ENCODE measurements at regions not wholly inside any gene's neighbourhood (a gene's known extent, or its start where the extent isn't known, plus 50 kb on each side); places are given as distances from the start of the nearest gene placed in this dataset.

DNA sequence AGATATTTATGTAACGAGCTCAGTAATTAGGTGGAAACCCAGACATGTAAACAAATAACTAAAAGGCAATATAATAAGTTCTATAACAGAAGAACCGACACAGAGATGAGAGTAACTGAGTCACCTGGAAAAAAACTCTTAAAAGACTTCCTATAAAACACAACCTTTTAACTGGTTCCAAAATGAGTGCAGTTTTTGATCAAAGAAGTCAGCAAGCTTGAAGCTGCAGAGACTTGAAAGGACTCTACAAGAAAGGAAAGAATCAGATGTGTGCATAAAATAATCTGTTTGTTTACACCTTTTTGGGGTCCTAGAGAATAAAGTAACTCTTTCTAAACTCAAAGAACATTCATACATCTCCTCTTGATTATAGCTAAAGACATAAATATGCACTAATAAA, 560.4 kb upstream of the CCDC54 start:
- TF ChIP-seq, protein P1, sequence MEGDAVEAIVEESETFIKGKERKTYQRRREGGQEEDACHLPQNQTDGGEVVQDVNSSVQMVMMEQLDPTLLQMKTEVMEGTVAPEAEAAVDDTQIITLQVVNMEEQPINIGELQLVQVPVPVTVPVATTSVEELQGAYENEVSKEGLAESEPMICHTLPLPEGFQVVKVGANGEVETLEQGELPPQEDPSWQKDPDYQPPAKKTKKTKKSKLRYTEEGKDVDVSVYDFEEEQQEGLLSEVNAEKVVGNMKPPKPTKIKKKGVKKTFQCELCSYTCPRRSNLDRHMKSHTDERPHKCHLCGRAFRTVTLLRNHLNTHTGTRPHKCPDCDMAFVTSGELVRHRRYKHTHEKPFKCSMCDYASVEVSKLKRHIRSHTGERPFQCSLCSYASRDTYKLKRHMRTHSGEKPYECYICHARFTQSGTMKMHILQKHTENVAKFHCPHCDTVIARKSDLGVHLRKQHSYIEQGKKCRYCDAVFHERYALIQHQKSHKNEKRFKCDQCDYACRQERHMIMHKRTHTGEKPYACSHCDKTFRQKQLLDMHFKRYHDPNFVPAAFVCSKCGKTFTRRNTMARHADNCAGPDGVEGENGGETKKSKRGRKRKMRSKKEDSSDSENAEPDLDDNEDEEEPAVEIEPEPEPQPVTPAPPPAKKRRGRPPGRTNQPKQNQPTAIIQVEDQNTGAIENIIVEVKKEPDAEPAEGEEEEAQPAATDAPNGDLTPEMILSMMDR (IDR thresholded peaks at IDR 0.05; ENCODE audit: borderline replicate concordance, insufficient read depth, low read depth, low read length): no peak
- H3K4me3 ChIP-seq (ENCODE audit: low read depth, low read length): no peak overlapping the region

- TF ChIP-seq, protein P1 (IDR thresholded peaks at IDR 0.05; ENCODE audit: borderline replicate concordance, insufficient read depth, low read depth, low read length): no peak
These were observed 559.5 kb upstream of the CCDC54 start for GRCh38 chr3:106817706-106818105.

GRCh38 chr3:106819440-106819839, 557.8 kb upstream of the CCDC54 start:
- TF ChIP-seq, protein P1 (IDR thresholded peaks at IDR 0.05; ENCODE audit: borderline replicate concordance, insufficient read depth, low read depth, low read length): no peak
- H3K4me3 ChIP-seq (ENCODE audit: low read depth, low read length): no peak overlapping the region

More at GRCh38 chr3:106817706-106818105, 559.5 kb upstream of the CCDC54 start:
- H3K4me3 ChIP-seq (ENCODE audit: low read depth, low read length): no peak overlapping the region

DNA sequence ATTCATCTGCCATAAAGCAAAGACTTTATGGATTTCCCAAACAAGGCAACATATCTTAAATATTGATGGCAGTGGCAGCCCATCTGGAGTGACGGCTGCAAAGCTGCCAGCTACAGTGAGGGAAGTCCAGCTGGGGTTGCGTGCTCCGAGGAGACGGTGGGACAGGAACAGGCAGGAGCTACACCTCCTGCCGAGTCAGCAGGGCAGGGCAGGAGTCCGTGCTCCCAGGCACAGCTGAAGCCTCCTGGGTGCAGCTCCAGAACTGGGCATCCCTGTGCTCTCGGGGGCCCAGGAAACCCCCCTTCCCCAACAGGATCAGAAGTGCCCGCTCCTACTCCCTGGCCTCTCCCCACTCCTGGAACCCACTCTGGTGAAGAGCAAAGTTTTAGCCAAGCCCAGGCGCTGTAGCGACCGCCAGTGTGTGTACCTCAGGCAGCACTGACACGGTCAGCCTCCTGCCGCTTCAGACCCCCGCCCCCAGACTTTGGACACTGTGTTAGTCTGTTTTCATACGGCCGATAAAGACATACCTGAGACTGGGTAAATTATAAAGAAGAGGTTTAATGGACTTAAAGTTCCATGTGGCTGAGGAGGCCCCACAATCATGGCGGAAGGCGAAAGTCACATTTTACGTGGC, 556.4 kb upstream of the CCDC54 start:
- TF ChIP-seq, protein P1 (IDR thresholded peaks at IDR 0.05; ENCODE audit: borderline replicate concordance, insufficient read depth, low read depth, low read length): no peak

DNA sequence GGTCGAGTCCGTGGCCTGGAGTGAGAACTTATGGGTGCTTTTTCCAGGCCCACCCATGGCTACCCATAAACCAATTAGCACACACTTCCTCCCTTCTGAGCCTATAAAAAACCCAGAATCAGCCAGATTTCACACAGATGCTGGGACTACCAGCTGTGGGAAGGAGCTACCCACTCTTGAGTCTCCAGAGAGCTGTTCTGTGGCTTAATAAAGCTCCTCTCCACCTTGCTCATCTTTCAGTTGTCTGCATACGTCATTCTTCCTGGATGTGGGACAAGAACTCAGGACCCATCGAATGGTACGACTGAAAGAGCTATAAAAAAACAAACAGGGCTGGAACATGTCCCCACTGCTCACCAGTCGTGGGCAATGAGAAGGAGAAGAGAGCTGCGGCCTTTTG, 555.4 kb upstream of the CCDC54 start:
- H3K4me3 ChIP-seq (ENCODE audit: low read depth, low read length): no peak overlapping the region
- TF ChIP-seq, protein P1 (IDR thresholded peaks at IDR 0.05; ENCODE audit: borderline replicate concordance, insufficient read depth, low read depth, low read length): no peak

More for the DNA sequence above, 556.4 kb upstream of the CCDC54 start:
- no peak overlapping the region for H3K4me3 ChIP-seq (ENCODE audit: low read depth, low read length)

GRCh38 chr3:106822204-106822603, 555.0 kb upstream of the CCDC54 start:
- H3K4me3 ChIP-seq (ENCODE audit: low read depth, low read length): no peak overlapping the region
- TF ChIP-seq, protein P1 (IDR thresholded peaks at IDR 0.05; ENCODE audit: borderline replicate concordance, insufficient read depth, low read depth, low read length): no peak

DNA sequence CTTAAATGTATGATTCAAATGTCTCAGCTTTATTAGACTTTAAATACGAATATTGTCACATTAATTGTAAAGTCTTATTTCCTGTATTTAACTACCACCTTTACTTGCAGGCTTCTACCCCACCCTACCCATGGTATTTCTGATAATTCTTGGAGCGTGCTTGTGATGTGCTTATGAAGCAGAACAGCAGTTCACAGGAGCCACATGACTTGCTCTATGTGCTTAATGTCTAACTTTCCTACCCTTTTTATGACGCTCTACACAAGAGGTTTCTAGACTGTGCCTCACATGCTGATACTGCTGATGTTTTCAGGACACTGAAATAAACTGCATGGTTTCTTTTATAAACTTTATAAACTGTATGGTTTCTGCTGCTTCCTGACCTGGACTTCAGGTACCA, 553.5 kb upstream of the CCDC54 start:
- TF ChIP-seq, protein P1 (IDR thresholded peaks at IDR 0.05; ENCODE audit: borderline replicate concordance, insufficient read depth, low read depth, low read length): no peak
- no peak overlapping the region for H3K4me3 ChIP-seq (ENCODE audit: low read depth, low read length)
